ENCODE measurements at regions not wholly inside any gene's neighbourhood (a gene's known extent, or its start where the extent isn't known, plus 50 kb on each side); places are given as distances from the start of the nearest gene placed in this dataset.

DNA sequence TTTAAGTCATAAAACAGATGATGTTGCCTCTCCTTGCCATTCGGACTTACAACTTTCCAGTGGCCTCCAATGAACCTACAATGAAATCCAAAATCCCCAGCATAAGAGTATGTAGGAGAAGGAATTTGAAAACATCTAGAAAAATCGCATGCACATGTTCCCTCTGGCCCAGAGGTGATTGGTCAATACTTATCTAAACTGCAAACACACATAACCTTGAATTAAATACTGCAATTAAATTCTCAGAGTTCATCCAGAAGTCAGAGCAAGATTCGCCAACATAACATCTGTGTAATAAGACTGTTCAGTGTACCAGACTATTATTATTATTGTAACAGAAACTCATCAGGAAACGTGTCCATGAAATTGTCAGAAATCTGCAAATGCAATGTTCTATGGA, 82.2 kb upstream of the USP29 start:
- DNase-seq = no peak

DNA sequence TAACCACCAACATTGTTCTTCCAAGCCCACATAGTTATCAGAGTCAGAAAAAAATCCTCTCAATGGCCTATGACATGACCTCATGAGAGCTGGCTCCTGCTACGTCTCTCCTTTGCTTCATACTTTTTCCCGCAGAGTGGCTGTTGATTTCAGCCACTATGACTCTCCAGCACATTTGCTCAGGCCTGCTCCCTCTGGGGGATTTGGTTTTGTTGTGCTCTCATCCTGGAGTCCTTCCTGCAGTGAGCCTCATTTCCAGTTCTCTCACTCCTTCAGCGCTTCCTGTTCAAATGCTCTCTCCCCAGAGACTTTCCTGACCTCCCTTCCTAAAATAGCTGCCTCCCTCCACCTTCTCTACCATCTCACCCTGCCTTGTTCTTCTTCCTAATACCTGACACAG, 72.0 kb upstream of the USP29 start:
- DNase-seq = no peak

DNA sequence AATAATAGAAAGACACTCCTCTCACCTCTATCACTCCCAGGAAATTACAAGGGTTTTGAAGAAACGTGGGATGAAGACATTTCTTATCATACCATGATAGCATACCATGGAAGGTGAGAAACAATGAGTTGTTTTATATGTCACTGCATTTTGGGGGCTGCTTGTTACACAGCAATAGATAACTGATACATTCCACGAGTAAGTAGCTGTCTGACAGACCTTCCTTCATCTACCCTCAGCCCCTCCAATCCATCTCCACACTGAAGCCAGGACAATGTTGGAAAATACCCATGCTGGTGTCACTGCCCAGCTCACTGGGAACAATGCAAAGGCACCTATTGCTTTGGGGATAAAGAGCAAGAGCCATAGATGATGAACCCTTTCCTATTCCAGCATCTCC, 68.9 kb upstream of the USP29 start:
- no peak for DNase-seq

DNA sequence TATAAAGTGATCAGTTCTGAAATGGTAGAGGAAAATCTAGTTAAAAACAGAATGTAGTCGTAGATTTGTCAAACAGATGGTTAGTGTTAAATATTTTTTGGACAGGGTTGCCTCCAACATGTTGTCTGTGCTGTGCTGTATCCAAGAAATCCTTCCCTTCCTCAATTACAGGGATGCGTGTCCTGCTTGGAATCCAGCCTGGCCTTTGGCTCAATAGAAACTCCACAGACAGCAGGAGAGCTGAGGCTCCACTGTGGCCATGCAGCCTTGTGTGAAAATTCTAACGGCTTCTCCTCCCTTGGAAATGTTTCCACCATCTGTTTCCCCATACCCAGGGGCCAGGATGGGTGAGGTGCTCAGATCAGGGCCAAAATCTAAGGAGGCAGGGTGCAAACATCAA, 67.7 kb upstream of the USP29 start:
- DNase-seq = no peak

DNA sequence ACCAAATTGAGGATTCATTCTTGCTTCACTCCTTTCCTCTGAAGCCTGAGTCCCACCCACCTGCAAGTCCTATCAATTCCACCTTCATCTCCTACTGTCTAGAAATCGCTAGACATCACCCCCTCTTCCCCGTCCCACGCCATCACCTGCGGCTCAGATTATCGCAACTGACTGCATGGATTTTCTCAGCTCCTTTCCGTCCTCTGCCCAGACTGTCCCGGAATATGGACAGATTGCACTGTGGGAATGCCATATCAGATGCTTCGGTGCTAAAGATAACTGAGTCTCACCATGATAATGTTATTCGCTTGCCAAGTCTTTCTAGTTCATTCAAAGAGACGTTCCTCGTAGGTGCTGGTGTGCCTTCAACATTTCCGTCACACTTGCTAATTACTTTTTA, 66.4 kb upstream of the USP29 start:
- no peak for DNase-seq

DNA sequence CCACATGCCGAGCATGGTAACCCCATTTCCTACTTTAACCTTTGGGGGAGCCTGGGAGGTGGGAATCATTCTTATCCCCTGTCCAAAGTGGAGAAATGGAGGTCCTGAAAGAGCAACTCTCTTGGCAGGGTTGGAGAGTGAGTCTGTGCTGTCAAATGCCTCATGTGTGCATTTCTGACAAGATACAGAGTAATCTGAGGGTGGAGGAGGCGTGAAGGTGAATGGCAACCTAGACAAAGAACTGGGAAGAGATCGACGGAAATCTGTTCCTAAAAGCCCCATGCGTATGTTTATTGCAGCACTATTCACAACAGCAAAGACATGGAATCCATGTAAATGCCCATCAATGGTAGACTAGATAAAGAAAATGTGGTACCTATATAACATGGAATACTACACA, 63.8 kb upstream of the USP29 start:
- no peak for DNase-seq

DNA sequence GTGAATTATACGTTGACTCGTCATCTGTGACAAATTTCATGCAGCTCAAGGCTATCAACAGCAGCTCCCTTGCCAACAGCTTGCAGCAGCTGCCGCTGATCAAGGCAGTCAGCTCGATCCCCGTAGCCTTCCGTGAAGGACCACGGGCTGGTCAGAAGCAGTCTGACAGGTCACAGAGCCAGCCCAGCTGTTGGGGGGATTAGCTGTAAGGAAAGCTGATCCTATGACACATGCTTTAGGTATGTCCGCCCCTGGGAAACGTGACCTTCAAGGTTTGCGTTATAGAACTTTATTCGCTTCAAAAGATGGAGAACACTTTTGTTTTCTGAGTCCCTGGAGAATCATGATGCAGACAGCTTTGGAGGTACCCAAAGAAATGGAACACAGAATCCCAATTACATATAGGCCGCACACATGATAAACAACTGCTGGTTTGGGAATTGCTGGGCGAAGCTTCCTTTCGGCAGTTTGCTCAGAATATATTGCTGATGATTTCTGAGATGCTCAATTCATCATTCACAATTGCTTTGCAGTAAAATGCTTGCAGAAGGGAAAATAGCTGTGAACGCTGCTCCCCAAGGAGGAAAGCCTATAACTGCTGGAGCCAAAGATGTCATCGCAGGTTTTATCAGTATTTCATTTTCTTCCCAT, 62.6 kb upstream of the USP29 start:
- DNase-seq = no peak

DNA sequence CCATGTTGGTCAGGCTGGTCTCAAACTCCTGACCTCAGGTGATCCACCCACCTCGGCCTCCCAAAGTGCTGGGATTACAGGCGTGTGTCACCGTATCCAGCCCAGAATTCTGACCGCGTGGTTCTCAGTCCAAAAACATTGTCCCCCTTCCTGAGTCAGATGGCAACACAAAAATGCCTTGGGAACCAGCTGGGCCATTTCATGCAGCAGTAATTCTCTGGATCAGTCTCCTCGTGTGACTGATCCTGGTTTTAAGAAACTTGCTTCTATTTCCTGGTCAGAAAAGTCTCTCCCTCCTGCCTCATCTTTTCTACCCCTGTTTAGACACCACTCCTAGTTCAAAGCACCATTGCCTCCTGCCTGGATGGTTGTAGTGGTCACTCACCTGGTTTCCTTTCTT, 60.9 kb upstream of the USP29 start:
- DNase-seq = no peak

DNA sequence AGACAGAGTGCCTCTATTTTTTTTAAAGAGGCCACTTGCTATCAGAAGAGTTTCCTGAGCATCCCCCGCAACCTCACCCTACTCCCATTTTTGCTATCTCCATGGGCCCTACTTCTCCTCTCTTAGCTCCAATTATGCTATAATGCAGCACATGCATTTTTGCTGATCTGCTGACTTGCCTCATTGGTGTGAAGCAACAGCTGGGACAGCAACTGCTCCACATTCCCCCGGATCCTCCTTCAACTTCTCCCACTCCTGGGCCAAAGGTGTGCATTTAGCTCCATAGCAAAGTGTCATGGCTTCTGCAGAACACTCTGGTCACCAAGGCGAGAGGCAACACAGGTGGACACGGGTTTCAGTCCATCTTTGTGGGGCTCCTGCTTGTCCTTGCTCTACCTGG, 56.7 kb upstream of the USP29 start:
- no peak for DNase-seq

DNA sequence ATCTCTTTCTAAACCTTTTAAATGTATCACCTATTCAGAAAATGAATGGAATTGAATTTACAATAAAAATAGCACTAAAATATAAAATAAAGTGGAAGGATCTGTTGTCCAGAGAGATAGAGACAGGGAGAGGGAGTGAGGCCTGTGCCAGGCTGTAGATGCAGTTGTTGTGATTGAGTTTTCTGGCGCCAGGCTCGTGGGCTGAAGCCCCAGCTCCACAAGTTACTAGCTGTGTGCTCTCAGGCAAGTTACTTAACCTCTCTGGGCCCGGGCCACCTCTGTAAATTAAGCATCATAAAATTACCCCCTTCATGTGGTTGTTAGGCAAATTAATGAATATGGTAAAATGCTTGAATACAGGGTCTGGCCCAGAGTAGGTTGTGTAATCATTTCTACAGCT, 52.3 kb upstream of the USP29 start:
- DNase-seq = no peak

DNA sequence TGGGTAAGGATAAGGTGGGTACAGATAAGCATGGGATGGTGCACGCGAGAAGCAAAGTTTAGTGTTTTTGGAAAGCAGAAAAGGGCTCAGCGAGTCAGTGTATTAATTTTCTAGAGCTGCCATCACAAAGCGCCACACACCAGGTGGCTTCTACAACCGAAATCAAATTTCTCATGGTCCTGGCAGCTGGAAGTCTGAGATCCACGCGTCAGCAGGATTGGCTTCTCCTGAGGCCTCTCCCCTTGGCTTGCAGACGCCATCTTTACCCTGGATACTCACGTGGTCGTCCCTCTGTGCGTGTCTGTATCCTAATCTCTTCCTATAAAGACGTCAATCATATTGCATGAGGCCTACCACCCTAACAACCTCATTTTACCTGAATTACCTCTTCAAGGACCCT, 51.5 kb upstream of the USP29 start:
- DNase-seq = no peak

DNA sequence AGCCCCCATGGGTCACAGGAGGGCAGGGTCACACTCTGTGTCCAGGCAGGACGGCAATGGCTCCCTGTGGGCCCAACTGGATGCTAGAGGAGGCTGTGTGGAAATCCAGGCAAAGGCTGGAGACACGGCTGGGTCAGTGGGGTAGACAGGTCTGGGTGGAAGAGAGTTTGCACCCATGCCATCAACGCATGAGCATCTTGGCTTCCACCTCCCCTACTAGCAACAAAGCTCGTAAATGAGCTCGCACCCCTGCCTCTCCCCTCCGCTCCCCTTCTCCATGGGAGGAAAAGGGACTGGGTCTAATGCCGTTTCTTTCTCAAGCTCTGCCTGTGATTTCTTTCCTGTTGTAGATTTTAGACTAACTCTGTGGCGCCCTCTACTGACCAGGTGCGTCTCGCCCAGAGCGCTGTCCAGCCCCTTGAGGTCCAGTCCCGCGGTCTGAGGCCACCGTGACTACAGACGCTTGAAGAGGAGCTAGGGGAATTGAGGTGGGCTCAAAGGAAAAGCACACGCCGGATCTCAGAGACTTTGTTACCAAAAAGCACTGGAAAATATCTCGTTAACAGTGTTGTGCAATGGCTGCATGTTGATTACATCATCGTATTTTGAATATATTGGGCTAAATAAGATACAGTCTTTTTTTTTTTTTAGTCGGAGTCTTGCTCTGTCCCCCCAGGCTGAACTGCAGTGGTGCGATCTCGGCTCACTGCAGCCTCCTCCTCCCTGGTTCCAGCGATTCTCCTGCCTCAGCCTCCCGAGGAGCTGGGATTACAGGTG, 50.7 kb upstream of the USP29 start:
- DNase-seq = no peak

Data from activated CD4-positive, alpha-beta T cell treated with anti-CD3 and anti-CD28 coated beads for 4 hours (primary cell).